Neural cell (in vitro differentiated cells): ENCODE measurements at regions not wholly inside any gene's neighbourhood (a gene's known extent, or its start where the extent isn't known, plus 50 kb on each side); places are given as distances from the start of the nearest gene placed in this dataset.
"Not testable (repeated sequence)": the region's sequence is repeated elsewhere in the genome, so short reads cannot be mapped to it uniquely, and the experiment has no call there.

Source experiments
- CTCF ChIP-seq: fragments of 450-650 bp; IDR thresholded peaks from 2 replicates; pipeline ENCODE4 v1.5.1; 2014; ENCODE audit warnings: antibody characterized with exemption, mild to moderate bottlenecking, moderate library complexity; ENCODE audit not compliant: poor library complexity, severe bottlenecking
- EP300 ChIP-seq: fragments of 450-650 bp; conservative IDR thresholded peaks from 2 replicates; pipeline ENCODE4 v1.6.1; 2014; ENCODE audit warnings: antibody characterized with exemption, mild to moderate bottlenecking, moderate library complexity; ENCODE audit not compliant: poor library complexity, severe bottlenecking
- EZH2 ChIP-seq: fragments of 200-600, 300-800 bp; shearing (Covaris generic), sonication (generic); IDR thresholded peaks from 2 replicates; pipeline ENCODE4 v1.6.1; 2014; ENCODE audit warnings: antibody characterized with exemption, low read length, borderline replicate concordance, mild to moderate bottlenecking; ENCODE audit not compliant: insufficient read depth, poor library complexity, severe bottlenecking
- MXI1 ChIP-seq: fragments of 450-650 bp; conservative IDR thresholded peaks from 2 replicates; pipeline ENCODE4 v1.6.1; 2014; ENCODE audit warnings: antibody characterized with exemption, mild to moderate bottlenecking; ENCODE audit not compliant: poor library complexity, severe bottlenecking
- POLR2AphosphoS5 ChIP-seq: IDR thresholded peaks from 2 replicates; pipeline ENCODE4 v1.6.1; 2012
- RAD21 ChIP-seq: fragments of 450-650 bp; conservative IDR thresholded peaks from 2 replicates; pipeline ENCODE4 v1.6.1; 2014; ENCODE audit warnings: antibody characterized with exemption, mild to moderate bottlenecking, moderate library complexity
- REST ChIP-seq: IDR thresholded peaks from 2 replicates; pipeline ENCODE4 v1.6.1; 2012; ENCODE audit warnings: borderline replicate concordance
- TAF1 ChIP-seq: IDR thresholded peaks from 2 replicates; pipeline ENCODE4 v1.6.1; 2012; ENCODE audit warnings: low read depth

GRCh38 chr3:17816839-17817238, 74.4 kb upstream of the TBC1D5 start:
- not testable (repeated sequence) for TF ChIP-seq EZH2, CTCF, REST, EP300, MXI1, TAF1, POLR2AphosphoS5, RAD21
